Stimulated activated CD4-positive, alpha-beta T cell treated with anti-CD3 and anti-CD28 coated beads, Interleukin-2, amount 100 ng/mL, for 4 hours (primary cell): ENCODE measurements at regions not wholly inside any gene's neighbourhood (a gene's known extent, or its start where the extent isn't known, plus 50 kb on each side); places are given as distances from the start of the nearest gene placed in this dataset.

ENCODE experiments used
- DNase-seq: peaks from one replicate; pipeline ENCODE4 v3.0.0-alpha.2; 2020; ENCODE audit warnings: low read depth

- DNase-seq = no peak
These were observed 55.5 kb downstream of the MID1IP1 start for GRCh38 chrX:38856670-38857265.

- no peak for DNase-seq
These were observed 56.7 kb downstream of the MID1IP1 start for GRCh38 chrX:38857736-38858523.

GRCh38 chrX:38859602-38860001 is 58.3 kb downstream of the MID1IP1 start:
- DNase-seq = no peak

- no peak for DNase-seq
These were observed 59.1 kb downstream of the MID1IP1 start for GRCh38 chrX:38860106-38861013.

GRCh38 chrX:38861489-38861888 is 60.2 kb downstream of the MID1IP1 start:
- no peak for DNase-seq

GRCh38 chrX:38862100-38862499 is 60.8 kb downstream of the MID1IP1 start:
- DNase-seq = no peak

GRCh38 chrX:38864165-38864564 is 62.9 kb downstream of the MID1IP1 start:
- no peak for DNase-seq

GRCh38 chrX:38868321-38868720 is 67.1 kb downstream of the MID1IP1 start:
- DNase-seq = no peak

- DNase-seq = no peak
These were observed 67.7 kb downstream of the MID1IP1 start for GRCh38 chrX:38868941-38869401.

- no peak for DNase-seq
These were observed 69.2 kb downstream of the MID1IP1 start for GRCh38 chrX:38870361-38870895.

GRCh38 chrX:38871129-38872029 is 70.1 kb downstream of the MID1IP1 start:
- no peak for DNase-seq

GRCh38 chrX:38877366-38877765 is 76.1 kb downstream of the MID1IP1 start:
- DNase-seq = no peak

- no peak for DNase-seq
These were observed 77.5 kb downstream of the MID1IP1 start for GRCh38 chrX:38878641-38879340.

- DNase-seq = no peak
These were observed 78.5 kb downstream of the MID1IP1 start for GRCh38 chrX:38879631-38880220.

- DNase-seq = no peak
These were observed 79.1 kb downstream of the MID1IP1 start for GRCh38 chrX:38880296-38880854.

GRCh38 chrX:38881066-38881465 is 79.8 kb downstream of the MID1IP1 start:
- no peak for DNase-seq

GRCh38 chrX:38881727-38882126 is 80.5 kb downstream of the MID1IP1 start:
- no peak for DNase-seq

- no peak for DNase-seq
These were observed 81.8 kb downstream of the MID1IP1 start for GRCh38 chrX:38882894-38883626.

GRCh38 chrX:38886112-38886511 is 84.9 kb downstream of the MID1IP1 start:
- no peak for DNase-seq
